Ovary (tissue), 7 donors: ENCODE measurements at regions not wholly inside any gene's neighbourhood (a gene's known extent, or its start where the extent isn't known, plus 50 kb on each side); places are given as distances from the start of the nearest gene placed in this dataset.

Experiments
- DNase-seq, 5 donors: peaks; one replicate each; pipeline ENCODE4 v3.0.0-alpha.2; 2019 to 2020
- H3K27ac ChIP-seq, 2 donors: fragments of 200-600 bp; one replicate each; pipeline versions ENCODE4 v1.5.1 to v1.8.0; 2019 to 2022
- H3K27me3 ChIP-seq: fragments of 200-600 bp; one replicate; pipeline ENCODE4 v1.8.0; 2022
- H3K36me3 ChIP-seq: fragments of 200-600 bp; sonication (generic); one replicate; pipeline ENCODE4 v1.5.1; 2019
- H3K4me1 ChIP-seq: one replicate; pipeline ENCODE4 v1.8.1; 2013; ENCODE audit warnings: mild to moderate bottlenecking, moderate library complexity; ENCODE audit not compliant: insufficient read depth
- H3K4me3 ChIP-seq: fragments of 200-600 bp; sonication (generic); one replicate; pipeline ENCODE4 v1.5.1; 2017
- H3K9me3 ChIP-seq, 2 donors: fragments of 200-600 bp in 1 of 2; sonication (generic) in 1 of 2; one replicate each; pipeline versions ENCODE4 v1.5.1 to v1.8.1; 2013 to 2019; ENCODE audit warnings: mild to moderate bottlenecking in 1 of 2, moderate library complexity in 1 of 2
- EP300 ChIP-seq: sonication (generic); formaldehyde crosslinking; IDR thresholded peaks from one replicate; pipeline ENCODE4 v1.6.1; 2017; ENCODE audit warnings: antibody characterized with exemption
- POLR2A ChIP-seq: fragments of 450-650 bp; IDR thresholded peaks from one replicate; pipeline ENCODE4 v1.6.1; 2017; ENCODE audit warnings: antibody characterized with exemption, mild to moderate bottlenecking, moderate library complexity
- WGBS, 3 donors: extraction: QIAGEN DNeasy Blood & Tissue Kit in 1 of 3; methylation state at CpG; one replicate each; pipeline versions ENCODE4 v1.1.5 to v1.1.7; 2013 to 2017; 5-methylcytosine and 5-hydroxymethylcytosine counted together
- intact Hi-C, 4 donors: fragments of 100-400 bp; cut with DNase I; formaldehyde crosslinking; loops; one replicate each; pipeline versions ENCODE4 v1.11.0 to v1.15.1; 2022 to 2023
- TF ChIP-seq, protein P1 (sequence below), 3 donors: fragments of 450-650 bp in 2 of 3; fragments of 200-600 bp in 1 of 3; IDR thresholded peaks; one replicate each; pipeline versions ENCODE4 v1.5.1 to v1.8.0; 2016 to 2022; ENCODE audit warnings: antibody characterized with exemption in 3 of 3, mild to moderate bottlenecking in 1 of 3
- donor health status: DM: no; HTN: no; CAD: no; lungs with moderate emphysema.
- donor health status: DM: no; HTN: no; CAD: no.
- donor health status: Bipolar disorder and iron deficiency.
- donor health status: DM: no; HTN: no; CAD: no.
- donor health status: DM: yes; HTN: yes; CAD: no.

DNA sequence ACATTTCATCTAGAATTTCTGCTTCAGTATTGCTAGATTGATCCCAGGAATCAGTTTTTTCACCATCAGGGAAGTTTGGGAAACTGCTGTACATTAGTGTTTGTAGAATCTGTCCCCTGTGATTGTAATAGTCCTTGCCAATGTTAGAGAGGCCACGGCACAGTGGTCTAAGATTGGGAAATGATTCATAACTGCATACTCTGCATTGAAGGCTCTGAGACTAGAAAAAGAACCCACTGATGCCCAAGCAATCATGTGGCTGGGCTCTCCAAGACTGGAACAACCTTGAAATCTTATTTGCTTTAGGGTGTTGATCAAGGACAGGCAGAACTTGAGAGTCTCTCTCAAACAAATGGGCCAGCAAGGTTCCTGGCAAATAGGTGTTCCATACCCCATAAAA is 245.6 kb upstream of the LRTM1 start:
- H3K4me3 ChIP-seq: no peak overlapping the region
- H3K27ac ChIP-seq: no peak overlapping the region
- no peak for DNase-seq
- peaks cover 1% of the 10 kb centered on the region for H3K4me1 ChIP-seq
- intact Hi-C loops: loop anchor here in 1 of 4 donors (10.0 kb wide), 1 partner anchor 319 kb away; no protein-coding TSS in a partner anchor
- TF ChIP-seq, protein P1, sequence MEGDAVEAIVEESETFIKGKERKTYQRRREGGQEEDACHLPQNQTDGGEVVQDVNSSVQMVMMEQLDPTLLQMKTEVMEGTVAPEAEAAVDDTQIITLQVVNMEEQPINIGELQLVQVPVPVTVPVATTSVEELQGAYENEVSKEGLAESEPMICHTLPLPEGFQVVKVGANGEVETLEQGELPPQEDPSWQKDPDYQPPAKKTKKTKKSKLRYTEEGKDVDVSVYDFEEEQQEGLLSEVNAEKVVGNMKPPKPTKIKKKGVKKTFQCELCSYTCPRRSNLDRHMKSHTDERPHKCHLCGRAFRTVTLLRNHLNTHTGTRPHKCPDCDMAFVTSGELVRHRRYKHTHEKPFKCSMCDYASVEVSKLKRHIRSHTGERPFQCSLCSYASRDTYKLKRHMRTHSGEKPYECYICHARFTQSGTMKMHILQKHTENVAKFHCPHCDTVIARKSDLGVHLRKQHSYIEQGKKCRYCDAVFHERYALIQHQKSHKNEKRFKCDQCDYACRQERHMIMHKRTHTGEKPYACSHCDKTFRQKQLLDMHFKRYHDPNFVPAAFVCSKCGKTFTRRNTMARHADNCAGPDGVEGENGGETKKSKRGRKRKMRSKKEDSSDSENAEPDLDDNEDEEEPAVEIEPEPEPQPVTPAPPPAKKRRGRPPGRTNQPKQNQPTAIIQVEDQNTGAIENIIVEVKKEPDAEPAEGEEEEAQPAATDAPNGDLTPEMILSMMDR (IDR thresholded peaks at IDR 0.05): no peak
- TF ChIP-seq EP300 (no peak), POLR2A (no peak)
- 79 to 91% (median 83%) methylated on average over 1 of the region's 1 CpG for whole genome bisulfite sequencing, 3 donors
- H3K9me3 ChIP-seq: no peaks in the 10 kb centered on the region
- no peaks in the 10 kb centered on the region for H3K36me3 ChIP-seq
- no peaks in the 10 kb centered on the region for H3K27me3 ChIP-seq

DNA sequence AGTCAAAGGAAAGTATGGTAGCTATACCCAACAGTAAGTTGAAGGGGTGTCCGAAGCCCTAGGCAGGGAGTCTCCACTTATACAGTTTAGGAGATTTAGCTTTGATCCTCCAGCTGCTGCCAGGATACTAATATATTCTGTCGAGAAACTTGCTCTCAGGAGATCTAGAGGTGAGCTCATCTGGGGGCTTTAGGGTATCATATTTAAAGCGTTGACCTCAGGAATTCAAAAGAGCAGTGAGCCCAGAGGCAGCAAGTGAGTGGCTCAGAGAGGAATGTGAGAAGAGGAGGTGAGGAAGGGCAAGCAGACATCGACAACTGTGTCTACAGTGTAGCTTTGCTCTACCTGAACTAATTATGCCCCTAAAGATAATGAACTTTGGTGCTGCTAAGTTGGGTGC is 245.1 kb upstream of the LRTM1 start:
- DNase-seq: no peak
- 83 to 97% (median 95%) methylated on average over 4 of the region's 4 CpGs for WGBS, 3 donors
- Histone ChIP-seq H3K9me3 (no peaks in the 10 kb centered on the region), H3K4me3 (no peak overlapping the region), H3K27ac (no peak overlapping the region), H3K36me3 (no peaks in the 10 kb centered on the region), H3K27me3 (no peaks in the 10 kb centered on the region), H3K4me1 (peaks cover 1% of the 10 kb centered on the region)
- intact Hi-C loops: loop anchor here in 1 of 4 donors (10.0 kb wide), 1 partner anchor 318 kb away; no protein-coding TSS in a partner anchor
- TF ChIP-seq EP300 (no peak), POLR2A (no peak)
- TF ChIP-seq, protein P1 (IDR thresholded peaks at IDR 0.05): no peak

DNA sequence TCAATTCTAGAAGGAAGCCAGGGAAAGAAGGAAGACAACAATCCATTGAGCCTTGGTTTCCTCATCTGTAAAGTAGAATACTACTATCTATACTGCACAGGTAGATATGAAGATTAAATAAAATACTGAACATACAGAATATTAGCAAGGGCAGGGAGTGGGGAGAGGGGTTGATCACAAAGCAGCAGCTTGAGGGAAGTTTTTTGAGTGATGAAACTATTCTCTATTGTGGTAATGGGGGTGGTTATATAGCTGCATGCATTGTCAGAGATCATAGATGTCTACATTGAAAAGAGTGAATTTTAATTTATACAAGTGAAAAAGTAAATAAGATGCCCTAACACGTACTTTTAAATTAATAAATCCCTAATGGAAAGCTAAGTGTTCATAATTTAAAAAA is 242.6 kb upstream of the LRTM1 start:
- peaks cover 1% of the 10 kb centered on the region for H3K4me1 ChIP-seq
- WGBS, 3 donors: 44 to 87% (median 82%) methylated on average over 1 of the region's 1 CpG
- no peak overlapping the region for H3K4me3 ChIP-seq
- no peak for TF ChIP-seq POLR2A
- TF ChIP-seq, protein P1 (IDR thresholded peaks at IDR 0.05): no peak
- no peak for TF ChIP-seq EP300
- H3K9me3 ChIP-seq: no peaks in the 10 kb centered on the region
- H3K27me3 ChIP-seq: no peaks in the 10 kb centered on the region
- no peaks in the 10 kb centered on the region for H3K36me3 ChIP-seq
- no peak for DNase-seq
- intact Hi-C loops: loop anchor here in 1 of 4 donors (10.0 kb wide), 1 partner anchor 316 kb away; no protein-coding TSS in a partner anchor
- no peak overlapping the region for H3K27ac ChIP-seq

DNA sequence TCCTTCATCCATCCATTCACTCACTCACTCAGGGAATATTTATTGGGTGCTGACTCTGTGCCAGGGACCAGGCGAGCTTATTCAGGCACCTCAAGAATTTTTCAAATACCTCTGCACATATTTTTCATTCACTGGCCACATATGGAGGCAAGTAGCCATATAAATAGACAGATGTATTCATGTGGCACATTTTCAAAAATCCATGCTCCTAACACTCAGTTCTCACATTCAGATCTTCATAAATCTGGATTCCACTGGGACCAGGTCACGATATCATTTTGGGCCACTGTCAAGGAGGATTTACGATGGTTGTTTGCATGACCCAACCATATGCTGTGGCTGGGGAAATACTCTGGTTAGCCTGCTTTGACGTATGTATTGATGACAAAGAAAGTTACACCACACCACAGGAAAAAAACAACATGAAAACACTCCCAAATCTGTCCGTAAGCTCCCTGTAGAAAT is 241.8 kb upstream of the LRTM1 start:
- no peak for DNase-seq
- H3K9me3 ChIP-seq: no peaks in the 10 kb centered on the region
- H3K4me1 ChIP-seq: peaks cover 3% of the 10 kb centered on the region
- no peak overlapping the region for H3K27ac ChIP-seq
- 15 to 17% (median 17%) methylated on average over 5 of the region's 5 CpGs for WGBS, 3 donors
- no peaks in the 10 kb centered on the region for H3K27me3 ChIP-seq
- H3K4me3 ChIP-seq: no peak overlapping the region
- no peak for TF ChIP-seq EP300
- no peak for TF ChIP-seq POLR2A
- TF ChIP-seq, protein P1 (IDR thresholded peaks at IDR 0.05): no peak
- intact Hi-C loops: loop anchor here in 2 of 4 donors (10.0 kb wide), 2 partner anchors 295 to 315 kb away; no protein-coding TSS in a partner anchor
- H3K36me3 ChIP-seq: no peaks in the 10 kb centered on the region
